ENCODE measurements at regions not wholly inside any gene's neighbourhood (a gene's known extent, or its start where the extent isn't known, plus 50 kb on each side); places are given as distances from the start of the nearest gene placed in this dataset.

DNA sequence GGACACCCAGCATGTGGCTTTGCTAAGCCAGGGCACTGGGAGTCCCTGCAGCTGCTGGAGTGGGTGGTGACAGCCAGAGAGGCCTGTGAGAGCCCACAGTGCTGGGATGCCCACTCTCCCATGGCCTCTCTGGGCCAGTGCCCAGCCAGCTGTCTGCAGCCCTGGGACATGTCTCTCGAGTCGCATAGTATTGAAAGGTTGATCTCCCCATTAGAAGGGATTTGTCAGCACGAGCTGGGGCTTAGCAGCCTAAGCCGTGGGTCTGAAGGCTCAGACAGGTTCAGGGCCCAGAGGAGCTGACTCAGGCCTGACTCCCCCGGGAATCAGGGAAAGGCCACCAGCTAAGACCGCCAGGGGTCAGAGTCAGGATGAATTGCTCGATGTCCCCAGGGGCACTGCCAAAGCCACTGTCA lies 53.5 kb downstream of the FOXD2 start:
- TF ChIP-seq GATA3 (IDR thresholded peaks at IDR 0.05; ENCODE audit: low read depth, low read length) (no peak), GATA2 (IDR thresholded peaks at IDR 0.05; ENCODE audit: low read depth, low read length) (no peak)

- TF ChIP-seq GATA3 (IDR thresholded peaks at IDR 0.05; ENCODE audit: low read depth, low read length), result no peak
- TF ChIP-seq GATA2 (IDR thresholded peaks at IDR 0.05; ENCODE audit: low read depth, low read length), result no peak
These were observed 57.4 kb downstream of the FOXD2 start for GRCh38 chr1:47495176-47495713.

- no peak for TF ChIP-seq GATA2 (IDR thresholded peaks at IDR 0.05; ENCODE audit: low read depth, low read length)
- TF ChIP-seq GATA3 (IDR thresholded peaks at IDR 0.05; ENCODE audit: low read depth, low read length), result no peak
These were observed 60.7 kb downstream of the FOXD2 start for GRCh38 chr1:47498551-47498950.

GRCh38 chr1:47501069-47501468 lies 63.2 kb downstream of the FOXD2 start:
- TF ChIP-seq GATA2 (IDR thresholded peaks at IDR 0.05; ENCODE audit: low read depth, low read length), result no peak
- TF ChIP-seq GATA3 (IDR thresholded peaks at IDR 0.05; ENCODE audit: low read depth, low read length), result no peak

GRCh38 chr1:47502746-47503370 lies 65.0 kb downstream of the FOXD2 start:
- TF ChIP-seq GATA2 (IDR thresholded peaks at IDR 0.05; ENCODE audit: low read depth, low read length), result no peak
- no peak for TF ChIP-seq GATA3 (IDR thresholded peaks at IDR 0.05; ENCODE audit: low read depth, low read length)

GRCh38 chr1:47505267-47505666 lies 67.4 kb downstream of the FOXD2 start:
- TF ChIP-seq GATA2 (IDR thresholded peaks at IDR 0.05; ENCODE audit: low read depth, low read length) (no peak), GATA3 (IDR thresholded peaks at IDR 0.05; ENCODE audit: low read depth, low read length) (no peak)

- no peak for TF ChIP-seq GATA2 (IDR thresholded peaks at IDR 0.05; ENCODE audit: low read depth, low read length)
- TF ChIP-seq GATA3 (IDR thresholded peaks at IDR 0.05; ENCODE audit: low read depth, low read length), result no peak
These were observed 68.2 kb downstream of the FOXD2 start for GRCh38 chr1:47506053-47506452.

- TF ChIP-seq GATA3 (IDR thresholded peaks at IDR 0.05; ENCODE audit: low read depth, low read length) (no peak), GATA2 (IDR thresholded peaks at IDR 0.05; ENCODE audit: low read depth, low read length) (no peak)
These were observed 69.3 kb downstream of the FOXD2 start for GRCh38 chr1:47507144-47507543.

DNA sequence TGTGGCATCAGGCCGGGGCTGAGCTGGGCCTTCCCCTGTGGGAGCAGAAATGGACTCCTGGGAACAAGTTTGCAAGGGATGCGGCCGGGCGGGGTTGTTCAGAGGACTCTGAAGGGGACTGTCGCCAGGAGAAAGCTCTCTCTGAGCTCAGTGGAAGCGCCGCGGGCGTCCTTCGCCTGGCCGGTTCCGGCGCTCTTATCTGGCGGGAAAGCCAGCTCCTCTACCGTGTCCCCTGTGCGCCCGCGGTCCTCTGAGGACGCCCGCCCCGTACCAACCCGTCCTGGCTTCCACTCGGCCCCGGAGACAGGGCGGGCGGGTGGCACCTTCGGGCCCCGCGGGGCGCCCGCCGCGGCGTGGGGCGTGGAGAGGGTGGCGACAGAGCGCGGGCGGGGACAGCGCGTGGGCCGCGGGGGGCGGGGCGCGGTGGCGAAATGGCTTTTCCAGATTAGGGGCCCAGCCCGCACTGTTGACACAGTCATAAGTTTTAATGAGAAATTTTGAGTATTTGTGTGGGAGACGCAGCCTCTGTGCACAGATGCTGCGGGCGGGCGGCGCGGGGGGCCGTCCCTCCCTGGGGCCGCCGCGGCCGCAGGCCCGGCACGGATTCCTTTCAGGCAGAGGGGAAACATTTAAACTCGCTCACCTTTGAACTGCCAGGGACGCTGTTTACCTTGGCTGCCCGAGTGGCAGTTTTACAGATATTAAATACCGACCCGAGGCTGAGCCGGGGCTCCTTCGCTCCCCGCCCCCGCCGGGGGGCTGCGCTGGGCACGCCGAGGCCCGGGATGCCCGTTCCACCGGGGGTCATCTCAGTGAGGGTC lies 70.2 kb downstream of the FOXD2 start:
- TF ChIP-seq GATA2 (IDR thresholded peaks at IDR 0.05; ENCODE audit: low read depth, low read length), result peak; percentile 54
- no peak for TF ChIP-seq GATA3 (IDR thresholded peaks at IDR 0.05; ENCODE audit: low read depth, low read length)

- TF ChIP-seq GATA3 (IDR thresholded peaks at IDR 0.05; ENCODE audit: low read depth, low read length), result no peak
- no peak for TF ChIP-seq GATA2 (IDR thresholded peaks at IDR 0.05; ENCODE audit: low read depth, low read length)
These were observed 71.0 kb downstream of the FOXD2 start for GRCh38 chr1:47508702-47509431.

- TF ChIP-seq GATA3 (IDR thresholded peaks at IDR 0.05; ENCODE audit: low read depth, low read length) (no peak), GATA2 (IDR thresholded peaks at IDR 0.05; ENCODE audit: low read depth, low read length) (no peak)
These were observed 72.5 kb downstream of the FOXD2 start for GRCh38 chr1:47510282-47510811.

DNA sequence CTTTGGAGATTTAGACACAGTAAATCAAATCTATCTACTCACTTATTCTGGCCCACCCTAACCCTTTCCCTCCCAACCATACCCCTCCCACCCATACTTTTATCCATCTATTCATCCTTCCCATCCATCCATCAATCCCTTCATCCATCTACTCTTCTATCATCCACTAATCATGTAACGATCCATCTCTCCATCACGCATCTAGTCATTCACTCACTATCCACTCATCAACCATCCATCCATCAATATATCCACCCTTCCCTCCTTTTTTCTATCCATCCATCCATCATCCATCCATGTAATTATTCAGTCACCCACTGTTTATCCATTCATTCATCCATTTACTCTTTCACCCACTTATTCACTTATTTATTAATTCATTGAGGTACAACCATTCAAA lies 74.0 kb downstream of the FOXD2 start:
- TF ChIP-seq GATA3 (IDR thresholded peaks at IDR 0.05; ENCODE audit: low read depth, low read length) (no peak), GATA2 (IDR thresholded peaks at IDR 0.05; ENCODE audit: low read depth, low read length) (no peak)

GRCh38 chr1:47513393-47513792 lies 75.5 kb downstream of the FOXD2 start:
- TF ChIP-seq GATA2 (IDR thresholded peaks at IDR 0.05; ENCODE audit: low read depth, low read length) (no peak), GATA3 (IDR thresholded peaks at IDR 0.05; ENCODE audit: low read depth, low read length) (no peak)

DNA sequence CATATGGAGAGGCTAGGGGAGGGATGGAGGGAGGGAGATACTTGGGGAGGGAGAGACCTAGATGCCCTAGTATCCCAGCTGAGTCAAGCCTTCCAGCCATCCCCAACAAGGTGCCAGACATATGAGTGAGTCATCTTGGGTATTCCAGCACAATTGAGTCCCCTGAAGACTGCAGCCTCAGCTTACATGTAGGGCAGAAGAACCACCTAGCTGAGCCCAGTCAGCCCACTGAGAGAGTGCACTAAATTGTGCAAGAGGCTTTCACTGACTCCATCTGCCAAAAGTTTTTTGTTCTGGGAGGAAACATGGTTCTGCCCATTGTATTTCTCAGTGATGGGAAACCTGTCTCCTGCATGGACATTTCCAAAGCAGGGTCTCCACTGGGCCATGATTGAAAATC lies 76.4 kb downstream of the FOXD2 start:
- no peak for TF ChIP-seq GATA2 (IDR thresholded peaks at IDR 0.05; ENCODE audit: low read depth, low read length)
- no peak for TF ChIP-seq GATA3 (IDR thresholded peaks at IDR 0.05; ENCODE audit: low read depth, low read length)

Measured in SH-SY5Y (cell line).